Left lung (tissue), 4 donors: ENCODE measurements at regions not wholly inside any gene's neighbourhood (a gene's known extent, or its start where the extent isn't known, plus 50 kb on each side); places are given as distances from the start of the nearest gene placed in this dataset.

Experiments used
- ATAC-seq: fragments of 200-7000 bp; cut with Tn5 transposase; one replicate; pipeline ENCODE4 v1.9.1; 2020; ENCODE audit warnings: moderate library complexity
- DNase-seq, 4 donors: peaks; one replicate each; pipeline ENCODE4 v3.0.0-alpha.2; 2013 to 2020
- H3K27ac ChIP-seq, 2 donors: fragments of 200-600 bp; sonication (generic) in 1 of 2; one replicate each; pipeline versions ENCODE4 v1.5.0 to v1.8.0; 2020 to 2021
- H3K27me3 ChIP-seq, 2 donors: fragments of 200-600 bp; sonication (generic) in 1 of 2; one replicate each; pipeline versions ENCODE4 v1.5.0 to v1.8.0; 2020 to 2021
- H3K36me3 ChIP-seq, 2 donors: fragments of 200-600 bp; sonication (generic) in 1 of 2; one replicate each; pipeline versions ENCODE4 v1.5.0 to v1.8.0; 2020 to 2021
- H3K4me1 ChIP-seq, 2 donors: fragments of 200-600 bp; one replicate each; pipeline ENCODE4 v1.8.0; 2021
- H3K4me3 ChIP-seq, 2 donors: fragments of 200-600 bp; sonication (generic) in 1 of 2; one replicate each; pipeline versions ENCODE4 v1.5.0 to v1.8.0; 2020 to 2021; ENCODE audit warnings: mild to moderate bottlenecking in 1 of 2
- H3K9me3 ChIP-seq, 2 donors: fragments of 200-600 bp; sonication (generic) in 1 of 2; one replicate each; pipeline versions ENCODE4 v1.5.0 to v1.8.0; 2020 to 2021
- CTCF ChIP-seq, 2 donors: fragments of 200-600 bp; sonication (generic) in 1 of 2; IDR thresholded peaks; one replicate each; pipeline versions ENCODE4 v1.5.0 to v1.8.0; 2021; ENCODE audit warnings: antibody characterized with exemption in 2 of 2
- intact Hi-C, 2 donors: fragments of 100-400 bp; cut with DNase I; formaldehyde crosslinking; loops; one replicate each; pipeline versions ENCODE4 v1.11.2 to v1.14.2; 2022
- donor health status: DM: no; HTN: yes; CAD: no.
- donor health status: DM: no; HTN: no; CAD: no.

GRCh38 chr2:66968946-66969345, 428.2 kb upstream of the ETAA1 start:
- ATAC-seq (no peak), DNase-seq (no peak)
- Histone ChIP-seq H3K27ac (no peak overlapping the region), H3K27me3 (no peaks in the 10 kb centered on the region), H3K36me3 (no peaks in the 10 kb centered on the region), H3K4me3 (no peak overlapping the region), H3K9me3 (no peaks in the 10 kb centered on the region), H3K4me1 (no peaks in the 10 kb centered on the region)
- intact Hi-C loops: no loop called here
- TF ChIP-seq CTCF (IDR thresholded peaks at IDR 0.05): no peak

- no peak for ATAC-seq
- H3K36me3 ChIP-seq: no peaks in the 10 kb centered on the region
- TF ChIP-seq CTCF (IDR thresholded peaks at IDR 0.05): no peak
- no peak for DNase-seq
- no peak overlapping the region for H3K27ac ChIP-seq
- no peak overlapping the region for H3K4me3 ChIP-seq
- no peaks in the 10 kb centered on the region for H3K9me3 ChIP-seq
- intact Hi-C loops: no loop called here
- no peaks in the 10 kb centered on the region for H3K27me3 ChIP-seq
- H3K4me1 ChIP-seq: no peaks in the 10 kb centered on the region
Observed at GRCh38 chr2:66981074-66981473, 416.1 kb upstream of the ETAA1 start.

- TF ChIP-seq CTCF (IDR thresholded peaks at IDR 0.05): no peak
- intact Hi-C loops: no loop called here
- ATAC-seq: peak; percentile 81
- no peak overlapping the region for H3K27ac ChIP-seq
- H3K4me3 ChIP-seq: no peak overlapping the region
- H3K36me3 ChIP-seq: no peaks in the 10 kb centered on the region
- no peak for DNase-seq
- no peaks in the 10 kb centered on the region for H3K9me3 ChIP-seq
- no peaks in the 10 kb centered on the region for H3K27me3 ChIP-seq
- no peaks in the 10 kb centered on the region for H3K4me1 ChIP-seq
Observed at GRCh38 chr2:66982766-66983165, 414.4 kb upstream of the ETAA1 start.

- H3K4me1 ChIP-seq: no peaks in the 10 kb centered on the region
- intact Hi-C loops: no loop called here
- no peak for TF ChIP-seq CTCF (IDR thresholded peaks at IDR 0.05)
Observed at GRCh38 chr2:66984864-66985263, 412.3 kb upstream of the ETAA1 start.

GRCh38 chr2:66985906-66986305, 411.2 kb upstream of the ETAA1 start:
- no peak overlapping the region for H3K27ac ChIP-seq
- H3K27me3 ChIP-seq: no peaks in the 10 kb centered on the region
- no peaks in the 10 kb centered on the region for H3K36me3 ChIP-seq
- H3K4me3 ChIP-seq: no peak overlapping the region
- H3K9me3 ChIP-seq: no peaks in the 10 kb centered on the region
- no peaks in the 10 kb centered on the region for H3K4me1 ChIP-seq
- ATAC-seq: no peak
- DNase-seq: peak in 2 of 4 donors; percentile 58 to 74
- no peak for TF ChIP-seq CTCF (IDR thresholded peaks at IDR 0.05)
- intact Hi-C loops: no loop called here

More at GRCh38 chr2:66984864-66985263, 412.3 kb upstream of the ETAA1 start:
- Histone ChIP-seq H3K27me3 (no peaks in the 10 kb centered on the region), H3K4me3 (no peak overlapping the region), H3K9me3 (no peaks in the 10 kb centered on the region), H3K36me3 (no peaks in the 10 kb centered on the region), H3K27ac (no peak overlapping the region)
- no peak for DNase-seq
- no peak for ATAC-seq
